Lower lobe of right lung (tissue), 2 donors: ENCODE measurements at regions not wholly inside any gene's neighbourhood (a gene's known extent, or its start where the extent isn't known, plus 50 kb on each side); places are given as distances from the start of the nearest gene placed in this dataset.

ENCODE experiments used
- ATAC-seq, 2 donors: fragments of 200-7000 bp; cut with Tn5 transposase; one replicate each; pipeline ENCODE4 v1.9.1; 2020 to 2022; ENCODE audit warnings: mild to moderate bottlenecking in 2 of 2, moderate library complexity in 2 of 2
- DNase-seq: peaks from one replicate; pipeline ENCODE4 v3.0.0-alpha.2; 2020
- H3K27ac ChIP-seq: fragments of 200-600 bp; one replicate; pipeline ENCODE4 v1.8.0; 2022
- H3K27me3 ChIP-seq: fragments of 200-600 bp; one replicate; pipeline ENCODE4 v1.8.0; 2022; ENCODE audit warnings: low read depth
- H3K36me3 ChIP-seq: fragments of 200-600 bp; one replicate; pipeline ENCODE4 v1.8.0; 2022; ENCODE audit warnings: mild to moderate bottlenecking
- H3K4me1 ChIP-seq: fragments of 200-600 bp; one replicate; pipeline ENCODE4 v1.8.0; 2022
- H3K4me3 ChIP-seq: fragments of 200-600 bp; one replicate; pipeline ENCODE4 v1.8.0; 2022; ENCODE audit warnings: mild to moderate bottlenecking
- H3K9me3 ChIP-seq: fragments of 200-600 bp; one replicate; pipeline ENCODE4 v1.8.0; 2022
- intact Hi-C: fragments of 100-400 bp; cut with DNase I; formaldehyde crosslinking; loops from one replicate; pipeline ENCODE4 v1.11.0; 2022
- TF ChIP-seq, protein P1 (sequence below): fragments of 200-600 bp; IDR thresholded peaks from one replicate; pipeline ENCODE4 v1.8.0; 2022; ENCODE audit warnings: antibody characterized with exemption, mild to moderate bottlenecking
- donor health status: DM: no; HTN: yes; CAD: no; lungs with severe emphysema.

GRCh38 chr3:104316118-104316517, 1050.6 kb upstream of the ALCAM start:
- no peaks in the 10 kb centered on the region for H3K4me1 ChIP-seq
- ATAC-seq (no peak), DNase-seq (no peak)
- peaks cover 8% of the 10 kb centered on the region for H3K9me3 ChIP-seq
- H3K36me3 ChIP-seq: no peaks in the 10 kb centered on the region
- no peak overlapping the region for H3K4me3 ChIP-seq
- intact Hi-C loops: no loop called here
- H3K27me3 ChIP-seq: no peaks in the 10 kb centered on the region
- no peak overlapping the region for H3K27ac ChIP-seq
- TF ChIP-seq, protein P1, sequence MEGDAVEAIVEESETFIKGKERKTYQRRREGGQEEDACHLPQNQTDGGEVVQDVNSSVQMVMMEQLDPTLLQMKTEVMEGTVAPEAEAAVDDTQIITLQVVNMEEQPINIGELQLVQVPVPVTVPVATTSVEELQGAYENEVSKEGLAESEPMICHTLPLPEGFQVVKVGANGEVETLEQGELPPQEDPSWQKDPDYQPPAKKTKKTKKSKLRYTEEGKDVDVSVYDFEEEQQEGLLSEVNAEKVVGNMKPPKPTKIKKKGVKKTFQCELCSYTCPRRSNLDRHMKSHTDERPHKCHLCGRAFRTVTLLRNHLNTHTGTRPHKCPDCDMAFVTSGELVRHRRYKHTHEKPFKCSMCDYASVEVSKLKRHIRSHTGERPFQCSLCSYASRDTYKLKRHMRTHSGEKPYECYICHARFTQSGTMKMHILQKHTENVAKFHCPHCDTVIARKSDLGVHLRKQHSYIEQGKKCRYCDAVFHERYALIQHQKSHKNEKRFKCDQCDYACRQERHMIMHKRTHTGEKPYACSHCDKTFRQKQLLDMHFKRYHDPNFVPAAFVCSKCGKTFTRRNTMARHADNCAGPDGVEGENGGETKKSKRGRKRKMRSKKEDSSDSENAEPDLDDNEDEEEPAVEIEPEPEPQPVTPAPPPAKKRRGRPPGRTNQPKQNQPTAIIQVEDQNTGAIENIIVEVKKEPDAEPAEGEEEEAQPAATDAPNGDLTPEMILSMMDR: no peak

- Histone ChIP-seq H3K4me3 (no peak overlapping the region), H3K27ac (no peak overlapping the region), H3K36me3 (no peaks in the 10 kb centered on the region), H3K9me3 (peaks cover 6% of the 10 kb centered on the region), H3K4me1 (no peaks in the 10 kb centered on the region), H3K27me3 (no peaks in the 10 kb centered on the region)
- DNase-seq: no peak
- TF ChIP-seq, protein P1: no peak
- ATAC-seq: no peak
- intact Hi-C loops: no loop called here
Measured at GRCh38 chr3:104323226-104323625, 1043.5 kb upstream of the ALCAM start.

DNA sequence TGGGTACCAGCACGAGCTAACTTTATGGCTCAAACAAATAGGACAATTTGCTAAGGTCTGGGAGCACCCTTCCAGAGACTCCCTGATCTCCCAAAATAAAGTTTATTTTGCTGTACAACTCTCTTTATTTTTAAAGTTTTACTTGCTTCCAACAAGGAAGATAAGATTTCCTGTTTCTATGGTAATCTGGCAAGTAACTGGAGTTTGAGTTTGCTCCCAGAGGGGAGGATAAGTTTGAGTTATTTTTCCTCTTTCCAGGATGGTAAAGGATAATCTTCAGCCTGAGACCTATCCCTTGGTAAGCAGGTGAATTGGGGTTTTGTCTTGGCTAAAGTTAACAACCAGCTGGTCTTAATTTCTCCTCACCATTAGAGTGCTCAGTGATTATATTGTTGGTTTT, 1019.4 kb upstream of the ALCAM start:
- TF ChIP-seq, protein P1: no peak
- intact Hi-C loops: no loop called here
- Histone ChIP-seq H3K36me3 (no peaks in the 10 kb centered on the region), H3K27me3 (no peaks in the 10 kb centered on the region), H3K4me3 (no peak overlapping the region), H3K4me1 (no peaks in the 10 kb centered on the region), H3K27ac (no peak overlapping the region), H3K9me3 (no peaks in the 10 kb centered on the region)
- no peak for ATAC-seq
- no peak for DNase-seq

DNA sequence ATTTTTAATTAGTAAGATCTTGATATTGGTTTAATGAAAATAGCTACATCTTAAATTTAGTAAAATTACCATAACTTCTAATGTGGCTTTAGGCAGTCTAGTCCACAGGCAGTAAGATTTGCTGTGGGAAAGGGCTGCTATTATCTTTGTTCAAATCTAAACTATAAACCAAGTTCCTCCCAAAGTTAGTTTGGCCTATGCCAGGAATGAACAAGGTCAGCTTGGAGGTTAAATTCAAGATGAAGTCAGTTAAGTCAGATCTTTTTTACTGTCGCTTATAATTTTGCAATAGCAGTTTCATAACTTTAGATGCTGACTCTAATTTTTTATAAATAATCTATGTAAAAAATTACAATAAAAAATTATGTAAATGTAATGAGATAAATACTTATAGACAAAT, 1016.9 kb upstream of the ALCAM start:
- TF ChIP-seq, protein P1: no peak
- Histone ChIP-seq H3K4me1 (no peaks in the 10 kb centered on the region), H3K4me3 (no peak overlapping the region), H3K9me3 (no peaks in the 10 kb centered on the region), H3K27ac (no peak overlapping the region), H3K27me3 (no peaks in the 10 kb centered on the region), H3K36me3 (no peaks in the 10 kb centered on the region)
- DNase-seq (no peak), ATAC-seq (no peak)
- intact Hi-C loops: no loop called here

DNA sequence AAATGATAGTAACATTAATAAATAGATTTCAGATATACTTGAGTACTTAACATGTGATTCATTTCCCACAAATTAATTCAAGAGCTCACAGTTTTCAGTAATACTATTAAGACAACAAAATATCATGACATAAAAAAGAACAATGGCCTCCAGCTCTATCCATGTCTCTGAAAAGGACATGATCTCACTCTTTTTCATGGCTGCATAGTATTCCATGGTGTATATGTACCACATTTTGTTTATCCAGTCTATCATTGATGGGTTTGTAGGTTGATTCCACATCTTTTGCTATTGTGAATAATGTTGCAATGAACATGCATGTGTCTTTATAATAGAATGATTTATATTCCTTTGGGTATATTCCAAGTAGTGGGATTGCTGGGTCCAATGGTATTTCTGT, 1012.8 kb upstream of the ALCAM start:
- DNase-seq: no peak
- Histone ChIP-seq H3K36me3 (no peaks in the 10 kb centered on the region), H3K27me3 (no peaks in the 10 kb centered on the region), H3K27ac (no peak overlapping the region), H3K4me1 (no peaks in the 10 kb centered on the region), H3K4me3 (no peak overlapping the region), H3K9me3 (no peaks in the 10 kb centered on the region)
- intact Hi-C loops: no loop called here
- ATAC-seq: no peak
- TF ChIP-seq, protein P1: no peak

DNA sequence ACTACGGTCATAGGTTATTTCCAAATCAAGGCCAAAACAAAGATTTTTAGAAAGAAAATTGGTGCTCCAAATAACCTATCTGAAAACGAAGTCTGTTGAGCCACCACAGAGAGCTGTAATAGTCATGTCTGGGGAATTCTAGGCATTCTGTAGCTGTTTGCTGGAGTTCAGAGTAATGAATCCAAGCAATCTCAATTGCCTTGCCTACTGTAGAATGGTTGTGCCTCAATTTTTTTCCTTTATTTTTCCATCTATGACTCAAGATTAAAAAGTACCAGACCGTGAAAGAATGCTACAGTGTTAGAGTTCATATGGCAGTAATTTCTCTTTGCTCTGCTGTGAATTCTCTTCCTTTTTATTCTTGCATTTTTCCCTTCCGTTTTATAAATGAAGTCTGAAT, 1007.2 kb upstream of the ALCAM start:
- Histone ChIP-seq H3K4me3 (no peak overlapping the region), H3K36me3 (no peaks in the 10 kb centered on the region), H3K9me3 (no peaks in the 10 kb centered on the region), H3K27me3 (no peaks in the 10 kb centered on the region), H3K27ac (no peak overlapping the region), H3K4me1 (no peaks in the 10 kb centered on the region)
- TF ChIP-seq, protein P1: no peak
- ATAC-seq (no peak), DNase-seq (no peak)
- intact Hi-C loops: no loop called here
